ENCODE measurements at regions not wholly inside any gene's neighbourhood (a gene's known extent, or its start where the extent isn't known, plus 50 kb on each side); places are given as distances from the start of the nearest gene placed in this dataset.
"Not testable (repeated sequence)": the region's sequence is repeated elsewhere in the genome, so short reads cannot be mapped to it uniquely, and the experiment has no call there.

- no peak for DNase-seq
Measured at GRCh38 chr4:124146068-124146467, 566.5 kb downstream of the ANKRD50 start.

- DNase-seq: no peak
Measured at GRCh38 chr4:124151031-124151430, 561.5 kb downstream of the ANKRD50 start.

- DNase-seq: no peak
Measured at GRCh38 chr4:124152132-124152531, 560.4 kb downstream of the ANKRD50 start.

GRCh38 chr4:124155239-124155638 is 557.3 kb downstream of the ANKRD50 start:
- no peak for DNase-seq

- no peak for DNase-seq
Measured at GRCh38 chr4:124157396-124158083, 555.0 kb downstream of the ANKRD50 start.

- no peak for DNase-seq
Measured at GRCh38 chr4:124163401-124163800, 549.1 kb downstream of the ANKRD50 start.

- DNase-seq: no peak
Measured at GRCh38 chr4:124167602-124168001, 544.9 kb downstream of the ANKRD50 start.

- not testable (repeated sequence) for DNase-seq
Measured at GRCh38 chr4:124169524-124169923, 543.0 kb downstream of the ANKRD50 start.

GRCh38 chr4:124173912-124174311 is 538.6 kb downstream of the ANKRD50 start:
- DNase-seq: no peak

GRCh38 chr4:124177647-124178425 is 534.7 kb downstream of the ANKRD50 start:
- no peak for DNase-seq

- DNase-seq: no peak
Measured at GRCh38 chr4:124178449-124179021, 534.0 kb downstream of the ANKRD50 start.

GRCh38 chr4:124179506-124180186 is 532.9 kb downstream of the ANKRD50 start:
- DNase-seq: no peak

GRCh38 chr4:124181039-124181438 is 531.5 kb downstream of the ANKRD50 start:
- no peak for DNase-seq

- DNase-seq: no peak
Measured at GRCh38 chr4:124183231-124183630, 529.3 kb downstream of the ANKRD50 start.

GRCh38 chr4:124183926-124184325 is 528.6 kb downstream of the ANKRD50 start:
- DNase-seq: no peak

- DNase-seq: no peak
Measured at GRCh38 chr4:124184792-124185191, 527.7 kb downstream of the ANKRD50 start.

- DNase-seq: no peak
Measured at GRCh38 chr4:124188595-124188994, 523.9 kb downstream of the ANKRD50 start.

- DNase-seq: no peak
Measured at GRCh38 chr4:124189545-124189944, 523.0 kb downstream of the ANKRD50 start.

GRCh38 chr4:124191329-124191728 is 521.2 kb downstream of the ANKRD50 start:
- no peak for DNase-seq

- no peak for DNase-seq
Measured at GRCh38 chr4:124192544-124192943, 520.0 kb downstream of the ANKRD50 start.

GRCh38 chr4:124199185-124199584 is 513.3 kb downstream of the ANKRD50 start:
- DNase-seq: no peak

- no peak for DNase-seq
Measured at GRCh38 chr4:124199755-124200154, 512.8 kb downstream of the ANKRD50 start.

- DNase-seq: no peak
Measured at GRCh38 chr4:124201636-124202035, 510.9 kb downstream of the ANKRD50 start.

Data from CD4-positive, alpha-beta T cell treated with Interleukin-21 for 1 hour (primary cell).